ENCODE measurements at regions not wholly inside any gene's neighbourhood (a gene's known extent, or its start where the extent isn't known, plus 50 kb on each side); places are given as distances from the start of the nearest gene placed in this dataset.

- no peak for DNase-seq (ENCODE audit: low read depth)
These were observed 382.2 kb upstream of the TRIB2 start for GRCh38 chr2:12334412-12334966.

GRCh38 chr2:12335131-12335530 is 381.6 kb upstream of the TRIB2 start:
- no peak overlapping the region for H3K4me3 ChIP-seq (ENCODE audit: low read depth, low read length)
- no peak for DNase-seq (ENCODE audit: low read depth)

More at GRCh38 chr2:12334412-12334966, 382.2 kb upstream of the TRIB2 start:
- no peak overlapping the region for H3K4me3 ChIP-seq (ENCODE audit: low read depth, low read length)

DNA sequence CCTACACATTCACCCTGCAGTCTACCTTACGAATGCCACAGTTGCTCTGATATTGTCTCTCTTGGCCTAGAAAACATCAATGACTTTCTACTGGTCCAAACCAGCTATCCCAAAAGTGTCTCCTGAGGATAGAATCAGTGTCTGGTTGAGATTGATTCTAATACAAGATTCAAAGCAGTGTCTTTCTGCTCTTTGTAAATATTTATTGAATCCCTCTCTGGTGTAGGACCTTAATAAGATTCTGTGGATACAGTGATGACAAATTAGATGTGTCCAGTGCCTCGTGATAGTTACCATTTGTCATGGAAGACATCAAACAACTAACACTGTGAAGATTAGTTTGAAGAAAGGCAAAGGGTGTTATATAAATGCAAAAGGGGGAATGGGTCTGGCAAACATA is 380.7 kb upstream of the TRIB2 start:
- DNase-seq (ENCODE audit: low read depth) = no peak
- H3K4me3 ChIP-seq (ENCODE audit: low read depth, low read length) = no peak overlapping the region

- H3K4me3 ChIP-seq (ENCODE audit: low read depth, low read length) = no peak overlapping the region
- DNase-seq (ENCODE audit: low read depth) = no peak
These were observed 377.6 kb upstream of the TRIB2 start for GRCh38 chr2:12338946-12339697.

DNA sequence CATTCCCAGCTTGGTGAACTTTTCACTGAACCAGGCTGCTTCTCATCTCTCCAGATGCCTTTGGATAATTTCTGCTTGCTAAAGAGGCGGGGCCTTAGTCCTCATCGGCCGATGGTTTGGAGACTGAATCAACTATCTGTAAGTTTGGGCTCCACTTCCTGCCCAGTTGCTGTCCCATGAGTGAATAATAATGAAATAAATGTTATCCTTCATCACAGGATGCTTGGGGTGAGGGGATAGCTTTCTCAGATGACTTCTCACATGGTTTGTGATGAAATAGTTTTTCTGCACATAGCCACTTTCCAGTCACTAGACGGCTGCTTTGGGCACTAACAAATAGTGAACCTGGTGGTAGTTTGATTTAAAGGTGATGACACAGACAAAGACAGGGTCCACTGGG is 376.6 kb upstream of the TRIB2 start:
- DNase-seq (ENCODE audit: low read depth) = peak; percentile 49

DNA sequence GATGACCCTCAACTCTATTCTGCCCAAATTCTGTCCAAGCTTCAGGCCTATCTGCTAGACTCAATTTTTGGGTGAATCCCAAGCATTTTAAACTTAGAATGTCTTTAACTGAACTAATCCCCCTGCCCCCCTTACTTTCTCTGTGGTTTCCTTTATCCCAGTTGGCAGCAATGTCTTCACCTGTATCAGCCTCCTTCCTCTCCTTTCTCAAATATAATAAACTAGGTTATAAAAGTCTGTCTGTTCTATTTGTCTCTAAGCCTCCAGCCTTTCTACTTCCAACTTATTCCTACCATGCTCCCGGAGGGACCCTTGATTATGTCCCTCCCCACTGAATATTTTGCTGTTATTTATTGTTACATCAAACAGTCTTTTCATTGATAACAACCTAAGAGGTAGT is 375.5 kb upstream of the TRIB2 start:
- no peak overlapping the region for H3K4me3 ChIP-seq (ENCODE audit: low read depth, low read length)
- DNase-seq (ENCODE audit: low read depth) = no peak

More for the DNA sequence above, 376.6 kb upstream of the TRIB2 start:
- no peak overlapping the region for H3K4me3 ChIP-seq (ENCODE audit: low read depth, low read length)

GRCh38 chr2:12341920-12342319 is 374.8 kb upstream of the TRIB2 start:
- no peak for DNase-seq (ENCODE audit: low read depth)

GRCh38 chr2:12343141-12343540 is 373.6 kb upstream of the TRIB2 start:
- DNase-seq (ENCODE audit: low read depth) = no peak
- no peak overlapping the region for H3K4me3 ChIP-seq (ENCODE audit: low read depth, low read length)

More at GRCh38 chr2:12341920-12342319, 374.8 kb upstream of the TRIB2 start:
- H3K4me3 ChIP-seq (ENCODE audit: low read depth, low read length) = no peak overlapping the region

GRCh38 chr2:12347066-12347493 is 369.7 kb upstream of the TRIB2 start:
- H3K4me3 ChIP-seq (ENCODE audit: low read depth, low read length) = no peak overlapping the region
- DNase-seq (ENCODE audit: low read depth) = no peak

- DNase-seq (ENCODE audit: low read depth) = no peak
- H3K4me3 ChIP-seq (ENCODE audit: low read depth, low read length) = no peak overlapping the region
These were observed 368.5 kb upstream of the TRIB2 start for GRCh38 chr2:12348216-12348615.

DNA sequence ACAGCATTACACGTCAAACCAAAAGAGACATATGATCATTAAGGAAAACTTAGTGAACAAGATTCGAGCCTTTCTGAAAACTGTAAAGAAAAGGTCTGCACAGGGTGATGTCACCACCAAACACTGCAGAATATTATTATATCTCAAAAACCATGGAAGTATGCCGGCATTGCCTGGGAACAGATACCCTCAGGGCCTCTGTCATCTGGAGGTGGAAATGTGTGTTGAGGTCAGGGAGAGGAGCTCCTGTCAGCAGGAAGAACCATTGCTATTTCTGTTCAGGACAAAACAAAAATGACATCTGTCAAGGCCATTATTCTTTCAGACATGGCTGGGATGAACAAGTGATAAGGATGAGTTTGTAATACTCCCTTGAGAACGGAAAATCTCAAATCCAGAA is 365.9 kb upstream of the TRIB2 start:
- DNase-seq (ENCODE audit: low read depth) = no peak
- H3K4me3 ChIP-seq (ENCODE audit: low read depth, low read length) = no peak overlapping the region

- DNase-seq (ENCODE audit: low read depth) = peak; percentile 57
These were observed 363.8 kb upstream of the TRIB2 start for GRCh38 chr2:12352889-12353288.

GRCh38 chr2:12361506-12361905 is 355.2 kb upstream of the TRIB2 start:
- no peak for DNase-seq (ENCODE audit: low read depth)
- no peak overlapping the region for H3K4me3 ChIP-seq (ENCODE audit: low read depth, low read length)

More at GRCh38 chr2:12352889-12353288, 363.8 kb upstream of the TRIB2 start:
- no peak overlapping the region for H3K4me3 ChIP-seq (ENCODE audit: low read depth, low read length)

GRCh38 chr2:12363138-12363537 is 353.6 kb upstream of the TRIB2 start:
- DNase-seq (ENCODE audit: low read depth) = no peak
- no peak overlapping the region for H3K4me3 ChIP-seq (ENCODE audit: low read depth, low read length)

- DNase-seq (ENCODE audit: low read depth) = no peak
These were observed 353.2 kb upstream of the TRIB2 start for GRCh38 chr2:12363569-12363968.

DNA sequence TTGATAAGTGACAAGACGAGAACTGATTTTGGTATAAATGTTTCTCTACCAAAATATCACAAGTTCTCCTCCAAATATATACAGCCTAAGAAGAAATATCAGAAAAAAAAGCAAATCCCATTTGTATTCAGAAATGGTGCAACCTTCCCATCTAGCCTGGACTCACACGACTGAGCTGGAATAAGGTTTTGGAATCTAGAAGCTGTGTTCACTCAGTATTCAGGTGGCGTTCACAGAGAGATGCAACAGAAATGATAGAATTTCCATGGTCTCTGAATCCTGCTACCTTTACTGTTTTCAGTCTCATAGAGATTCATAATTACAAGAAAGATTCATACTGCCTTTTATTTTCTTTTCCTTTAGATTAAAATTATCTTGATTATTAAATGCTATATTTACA is 347.2 kb upstream of the TRIB2 start:
- no peak overlapping the region for H3K4me3 ChIP-seq (ENCODE audit: low read depth, low read length)
- DNase-seq (ENCODE audit: low read depth) = no peak

More at GRCh38 chr2:12363569-12363968, 353.2 kb upstream of the TRIB2 start:
- no peak overlapping the region for H3K4me3 ChIP-seq (ENCODE audit: low read depth, low read length)

- DNase-seq (ENCODE audit: low read depth) = no peak
- H3K4me3 ChIP-seq (ENCODE audit: low read depth, low read length) = no peak overlapping the region
These were observed 340.7 kb upstream of the TRIB2 start for GRCh38 chr2:12376025-12376424.

DNA sequence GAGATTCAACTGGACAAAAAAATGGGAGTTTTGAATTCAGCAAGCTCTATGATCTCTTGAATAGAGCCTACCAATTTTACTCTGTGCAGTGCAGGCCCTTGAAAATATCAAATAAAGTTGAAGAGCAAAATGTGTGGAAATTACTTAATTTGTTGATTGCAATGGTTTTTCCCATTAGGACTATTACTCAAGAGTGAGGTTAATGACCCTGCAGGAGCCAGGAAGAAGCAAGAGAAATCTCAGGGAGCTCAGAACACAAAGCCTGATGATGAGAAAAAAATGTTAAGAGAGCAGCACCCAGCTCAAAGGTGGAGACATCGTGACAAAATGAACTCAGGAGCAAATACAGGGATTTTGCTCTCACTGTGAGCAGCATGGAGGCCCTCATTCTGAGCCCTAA is 337.6 kb upstream of the TRIB2 start:
- H3K4me3 ChIP-seq (ENCODE audit: low read depth, low read length) = no peak overlapping the region
- no peak for DNase-seq (ENCODE audit: low read depth)

GRCh38 chr2:12381543-12382325 is 335.0 kb upstream of the TRIB2 start:
- H3K4me3 ChIP-seq (ENCODE audit: low read depth, low read length) = no peak overlapping the region
- no peak for DNase-seq (ENCODE audit: low read depth)

- no peak for DNase-seq (ENCODE audit: low read depth)
- H3K4me3 ChIP-seq (ENCODE audit: low read depth, low read length) = no peak overlapping the region
These were observed 334.4 kb upstream of the TRIB2 start for GRCh38 chr2:12382366-12382765.
